Astrocyte (in vitro differentiated cells and primary cell): ENCODE measurements at regions not wholly inside any gene's neighbourhood (a gene's known extent, or its start where the extent isn't known, plus 50 kb on each side); places are given as distances from the start of the nearest gene placed in this dataset.

Experiments used
- DNase-seq: peaks from one replicate; pipeline ENCODE4 v3.0.0-alpha.2; 2010; ENCODE audit warnings: low read depth
- FAIRE-seq: peaks from 2 replicates; lab custom pipeline; 2011; peaks lifted over from hg19 to GRCh38; lab: Jason Lieb, UNC
- H2AFZ ChIP-seq: 2 replicates; pipeline ENCODE4 v1.6.0; 2012; ENCODE audit warnings: low read depth, low read length, inconsistent platforms
- H3K27ac ChIP-seq: 2 replicates; pipeline ENCODE4 v1.5.1; 2011; ENCODE audit warnings: low read depth, low read length, inconsistent platforms
- H3K27me3 ChIP-seq: 2 replicates; pipeline ENCODE4 v1.6.0; 2011; ENCODE audit warnings: low read length, inconsistent platforms; ENCODE audit not compliant: insufficient read depth
- H3K36me3 ChIP-seq: 2 replicates; pipeline ENCODE4 v1.5.1; 2011; ENCODE audit warnings: low read length, inconsistent platforms; ENCODE audit not compliant: insufficient read depth
- H3K4me1 ChIP-seq: 2 replicates; pipeline ENCODE4 v1.5.1; 2011; ENCODE audit warnings: low read length, inconsistent platforms; ENCODE audit not compliant: insufficient read depth
- H3K4me2 ChIP-seq: 2 replicates; pipeline ENCODE4 v1.6.0; 2012; ENCODE audit warnings: low read length, inconsistent platforms
- H3K4me3 ChIP-seq: 2 replicates; pipeline ENCODE4 v1.5.1; 2011; ENCODE audit warnings: low read depth, mild to moderate bottlenecking, low read length, inconsistent platforms; ENCODE audit not compliant: insufficient read depth
- H3K79me2 ChIP-seq: 2 replicates; pipeline ENCODE4 v1.6.0; 2012; ENCODE audit warnings: mild to moderate bottlenecking, low read length, inconsistent platforms; ENCODE audit not compliant: insufficient read depth
- H3K9ac ChIP-seq: 2 replicates; pipeline ENCODE4 v1.6.0; 2012; ENCODE audit warnings: mild to moderate bottlenecking, low read length, inconsistent platforms
- H3K9me3 ChIP-seq: 2 replicates; pipeline ENCODE4 v1.5.1; 2012; ENCODE audit warnings: low read depth, mild to moderate bottlenecking, low read length, inconsistent platforms; ENCODE audit not compliant: insufficient read depth
- H4K20me1 ChIP-seq: 2 replicates; pipeline ENCODE4 v1.6.0; 2012; ENCODE audit warnings: low read length, inconsistent platforms; ENCODE audit not compliant: insufficient read depth
- H3K27ac Mint-ChIP-seq: one replicate; pipeline ENCODE4 v1.8.0; 2021; ENCODE audit warnings: mild to moderate bottlenecking, mixed read lengths; ENCODE audit not compliant: unreplicated experiment
- H3K27me3 Mint-ChIP-seq: one replicate; pipeline ENCODE4 v1.8.0; 2021; ENCODE audit warnings: low read depth, mixed read lengths; ENCODE audit not compliant: unreplicated experiment
- H3K36me3 Mint-ChIP-seq: one replicate; pipeline ENCODE4 v1.8.0; 2021; ENCODE audit warnings: low read depth, mixed read lengths; ENCODE audit not compliant: unreplicated experiment
- H3K4me1 Mint-ChIP-seq: one replicate; pipeline ENCODE4 v1.8.0; 2021; ENCODE audit warnings: low read depth, mixed read lengths; ENCODE audit not compliant: unreplicated experiment
- H3K4me3 Mint-ChIP-seq: one replicate; pipeline ENCODE4 v1.8.0; 2021; ENCODE audit warnings: mild to moderate bottlenecking, moderate library complexity, mixed read lengths; ENCODE audit not compliant: unreplicated experiment
- H3K9me3 Mint-ChIP-seq: one replicate; pipeline ENCODE4 v1.8.0; 2021; ENCODE audit warnings: mild to moderate bottlenecking, mixed read lengths; ENCODE audit not compliant: unreplicated experiment
- CTCF ChIP-seq: IDR thresholded peaks from 2 replicates; pipeline ENCODE4 v1.5.1; 2011; ENCODE audit warnings: low read depth, mild to moderate bottlenecking, inconsistent platforms, low read length, moderate library complexity; ENCODE audit not compliant: insufficient read depth
- EZH2 ChIP-seq: IDR thresholded peaks from 2 replicates; pipeline ENCODE4 v1.6.1; 2012; ENCODE audit warnings: mild to moderate bottlenecking, low read length, inconsistent platforms; ENCODE audit not compliant: insufficient read depth

DNA sequence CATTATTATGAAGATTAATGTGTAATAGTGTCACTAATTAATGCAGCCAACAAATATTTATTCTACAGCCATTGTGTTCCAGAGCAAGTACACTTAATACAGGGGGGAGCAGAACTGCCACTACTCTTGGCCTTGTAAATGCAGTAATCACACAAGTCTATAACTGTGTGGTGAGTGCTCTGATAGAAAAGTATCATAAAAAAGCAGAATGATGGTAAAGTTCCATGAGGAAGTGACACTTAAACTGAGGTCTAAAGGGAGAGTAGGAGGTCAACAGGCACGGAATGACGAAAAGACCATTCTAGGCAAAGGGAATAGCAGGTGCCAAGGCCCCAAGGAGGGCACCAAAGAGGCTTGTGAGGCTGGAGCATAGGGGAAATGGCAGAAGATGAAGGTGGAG lies 142.9 kb downstream of the OSTF1 start:
- no peaks in the 10 kb centered on the region for H3K9me3 ChIP-seq
- no peak overlapping the region for H3K4me2 ChIP-seq
- H3K27ac ChIP-seq: no peak overlapping the region
- no peaks in the 10 kb centered on the region for H3K79me2 ChIP-seq
- H3K27ac Mint-ChIP-seq: no peak overlapping the region
- no peak for TF ChIP-seq EZH2
- no peak for TF ChIP-seq CTCF
- peaks cover 2% of the 10 kb centered on the region for H3K4me1 ChIP-seq
- no peak overlapping the region for H3K4me3 ChIP-seq
- no peaks in the 10 kb centered on the region for H3K36me3 ChIP-seq
- DNase-seq (no peak), FAIRE-seq (no peak)
- H3K9ac ChIP-seq: no peak overlapping the region
- H3K27me3 ChIP-seq: no peaks in the 10 kb centered on the region
- H3K36me3 Mint-ChIP-seq: peaks cover 2% of the 10 kb centered on the region
- H2AFZ ChIP-seq: no peak overlapping the region
- H3K4me1 Mint-ChIP-seq: no peaks in the 10 kb centered on the region
- peaks cover 3% of the 10 kb centered on the region for H3K9me3 Mint-ChIP-seq
- no peaks in the 10 kb centered on the region for H4K20me1 ChIP-seq
- no peak overlapping the region for H3K4me3 Mint-ChIP-seq
- H3K27me3 Mint-ChIP-seq: peaks cover 2% of the 10 kb centered on the region

DNA sequence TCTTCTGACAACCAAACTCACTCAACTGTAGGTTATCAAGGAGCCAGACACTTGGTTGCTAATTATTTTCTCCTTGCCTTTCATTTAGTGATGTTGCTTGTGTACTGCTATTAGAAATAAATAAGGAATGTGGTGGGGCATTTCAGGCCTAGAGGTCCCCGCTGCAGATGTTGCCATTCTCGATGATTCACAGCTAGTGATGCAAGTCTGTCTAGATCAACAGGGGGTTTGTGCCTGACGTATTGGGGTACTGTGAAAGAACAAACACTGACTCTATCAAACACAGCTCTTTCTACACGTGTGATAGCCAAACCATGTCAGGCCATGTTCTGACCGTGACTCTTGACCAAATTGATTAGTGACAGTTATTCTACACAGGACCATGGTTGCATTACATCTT lies 144.7 kb downstream of the OSTF1 start:
- no peak overlapping the region for H3K4me2 ChIP-seq
- H2AFZ ChIP-seq: no peak overlapping the region
- no peaks in the 10 kb centered on the region for H4K20me1 ChIP-seq
- no peak overlapping the region for H3K4me3 Mint-ChIP-seq
- no peak for TF ChIP-seq EZH2
- TF ChIP-seq CTCF: no peak
- no peaks in the 10 kb centered on the region for H3K79me2 ChIP-seq
- FAIRE-seq (no peak), DNase-seq (no peak)
- no peak overlapping the region for H3K9ac ChIP-seq
- peaks cover 2% of the 10 kb centered on the region for H3K4me1 ChIP-seq
- H3K27me3 ChIP-seq: no peaks in the 10 kb centered on the region
- H3K9me3 ChIP-seq: no peaks in the 10 kb centered on the region
- no peak overlapping the region for H3K27ac Mint-ChIP-seq
- no peak overlapping the region for H3K27ac ChIP-seq
- H3K9me3 Mint-ChIP-seq: peaks cover 3% of the 10 kb centered on the region
- H3K36me3 ChIP-seq: no peaks in the 10 kb centered on the region
- no peaks in the 10 kb centered on the region for H3K4me1 Mint-ChIP-seq
- H3K36me3 Mint-ChIP-seq: peaks cover 2% of the 10 kb centered on the region
- H3K27me3 Mint-ChIP-seq: peaks cover 2% of the 10 kb centered on the region
- H3K4me3 ChIP-seq: no peak overlapping the region

DNA sequence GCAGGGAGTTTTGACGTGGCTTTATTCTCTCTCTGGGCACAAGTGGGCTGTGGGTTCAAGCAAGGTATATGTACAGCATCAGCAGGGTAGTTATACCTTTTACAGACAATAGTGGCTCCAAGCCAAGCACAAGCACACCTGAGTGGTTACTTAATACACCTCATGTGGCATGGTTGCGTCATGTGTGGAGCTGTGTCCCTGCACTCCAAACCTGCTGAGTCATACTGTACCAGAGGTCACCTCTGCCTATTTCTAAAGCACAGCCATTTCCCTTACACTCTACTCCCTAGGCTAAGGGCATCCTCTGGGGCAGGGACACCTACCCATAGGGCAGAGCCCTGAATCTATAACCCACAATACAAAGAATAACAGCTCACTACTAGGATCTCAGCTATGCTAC lies 147.3 kb downstream of the OSTF1 start:
- Histone ChIP-seq H3K79me2 (no peaks in the 10 kb centered on the region), H3K27me3 (no peaks in the 10 kb centered on the region), H3K9ac (no peak overlapping the region), H4K20me1 (no peaks in the 10 kb centered on the region), H2AFZ (no peak overlapping the region), H3K9me3 (no peaks in the 10 kb centered on the region), H3K4me1 (no peaks in the 10 kb centered on the region), H3K36me3 (no peaks in the 10 kb centered on the region), H3K4me2 (no peak overlapping the region), H3K4me3 (no peak overlapping the region), H3K27ac (no peak overlapping the region)
- Mint-ChIP-seq H3K27ac (no peak overlapping the region), H3K9me3 (peaks cover 3% of the 10 kb centered on the region), H3K4me3 (no peak overlapping the region), H3K27me3 (peaks cover 2% of the 10 kb centered on the region), H3K36me3 (peaks cover 2% of the 10 kb centered on the region), H3K4me1 (no peaks in the 10 kb centered on the region)
- TF ChIP-seq EZH2 (no peak), CTCF (no peak)
- FAIRE-seq (no peak), DNase-seq (no peak)
